PC-3 (cell line): ENCODE measurements at regions not wholly inside any gene's neighbourhood (a gene's known extent, or its start where the extent isn't known, plus 50 kb on each side); places are given as distances from the start of the nearest gene placed in this dataset.

Experiments used
- ATAC-seq: fragments of 200-7000 bp; cut with Tn5 transposase; 2 replicates; pipeline ENCODE4 v1.9.1; 2020; ENCODE audit warnings: mild to moderate bottlenecking, moderate library complexity
- BruUV-seq: library from RNA; stranded (reverse); fragments of 400-500 nt; replicated peaks from 2 replicates; lab custom pipeline; 2021; lab: Mats Ljungman, UMichigan
- CTCF ChIA-PET: fragments of 300-600 bp; sonication (Branson Sonifier 250); formaldehyde crosslinking; loops from one replicate; lab custom pipeline; 2022; ENCODE audit warnings: antibody characterized with exemption; lab: Charles Lee
- POLR2A ChIA-PET: fragments of 300-600 bp; sonication (Branson Sonifier 250); formaldehyde crosslinking; loops from one replicate; lab custom pipeline; 2022; ENCODE audit warnings: antibody characterized with exemption; ENCODE audit not compliant: unreplicated experiment; lab: Charles Lee
- DNase-seq: peaks from one replicate; pipeline ENCODE4 v3.0.0-alpha.2; 2015
- H2AFZ ChIP-seq: fragments of 300-600 bp; sonication (generic); 2 replicates; pipeline ENCODE4 v1.6.0; 2016; ENCODE audit warnings: antibody characterized with exemption, low read length
- H3F3A ChIP-seq: fragments of 300-600 bp; sonication (generic); one replicate; pipeline ENCODE4 v1.6.0; 2017; ENCODE audit warnings: antibody characterized with exemption, low read length, control low read depth, mild to moderate bottlenecking; ENCODE audit not compliant: unreplicated experiment
- H3K27ac ChIP-seq: fragments of 300-600 bp; sonication (generic); 2 replicates; pipeline ENCODE4 v1.5.1; 2016; ENCODE audit warnings: mild to moderate bottlenecking, low read length
- H3K27me3 ChIP-seq: fragments of 300-600 bp; sonication (generic); 2 replicates; pipeline ENCODE4 v1.6.1; 2016; ENCODE audit warnings: low read length, mixed read lengths
- H3K36me3 ChIP-seq: fragments of 300-600 bp; sonication (generic); 2 replicates; pipeline ENCODE4 v1.6.1; 2016; ENCODE audit warnings: low read depth, mixed run types, low read length, mixed read lengths
- H3K4me1 ChIP-seq: fragments of 300-600 bp; sonication (generic); 2 replicates; pipeline ENCODE4 v1.5.1; 2016; ENCODE audit warnings: low read length; ENCODE audit not compliant: insufficient read depth
- H3K4me2 ChIP-seq: fragments of 300-600 bp; sonication (generic); 2 replicates; pipeline ENCODE4 v1.6.0; 2016; ENCODE audit warnings: low read length
- H3K4me3 ChIP-seq: fragments of 300-600 bp; sonication (generic); 2 replicates; pipeline ENCODE4 v1.5.1; 2016; ENCODE audit warnings: mild to moderate bottlenecking, low read length, mixed read lengths
- H3K79me2 ChIP-seq: fragments of 300-600 bp; sonication (generic); 2 replicates; pipeline ENCODE4 v1.6.1; 2017; ENCODE audit warnings: low read length, mixed read lengths
- H3K9ac ChIP-seq: fragments of 300-600 bp; sonication (generic); 2 replicates; pipeline ENCODE4 v1.6.0; 2016; ENCODE audit warnings: mild to moderate bottlenecking, low read length
- H3K9me2 ChIP-seq: fragments of 300-600 bp; sonication (generic); replicated peaks from 2 replicates; pipeline ENCODE4 v1.6.1; 2016; ENCODE audit warnings: mixed run types, low read length, mixed read lengths
- H3K9me3 ChIP-seq: fragments of 300-600 bp; sonication (generic); 2 replicates; pipeline ENCODE4 v1.6.1; 2016; ENCODE audit warnings: low read length, mixed read lengths
- H4K20me1 ChIP-seq: fragments of 300-600 bp; sonication (generic); 2 replicates; pipeline ENCODE4 v1.6.1; 2016; ENCODE audit warnings: low read length, mixed read lengths
- EZH2 ChIP-seq: fragments of 300-600 bp; sonication (generic); IDR thresholded peaks from one replicate; pipeline ENCODE4 v1.6.1; 2017; ENCODE audit warnings: antibody characterized with exemption, mild to moderate bottlenecking, low read length; ENCODE audit not compliant: unreplicated experiment
- EZH2phosphoT487 ChIP-seq: fragments of 300-600 bp; sonication (generic); IDR thresholded peaks from 2 replicates; pipeline ENCODE4 v1.6.1; 2018; ENCODE audit warnings: mild to moderate bottlenecking, antibody characterized with exemption, low read length, borderline replicate concordance
- intact Hi-C: fragments of 100-400 bp; cut with micrococcal nuclease; formaldehyde crosslinking; loops from 2 replicates; pipeline ENCODE4 v1.9.0; 2023
- TF ChIP-seq, protein P1 (sequence below): fragments of 300-600 bp; sonication (generic); conservative IDR thresholded peaks from 2 replicates; pipeline ENCODE4 v1.5.1; 2017; ENCODE audit warnings: antibody characterized with exemption, low read depth, mild to moderate bottlenecking, low read length

DNA sequence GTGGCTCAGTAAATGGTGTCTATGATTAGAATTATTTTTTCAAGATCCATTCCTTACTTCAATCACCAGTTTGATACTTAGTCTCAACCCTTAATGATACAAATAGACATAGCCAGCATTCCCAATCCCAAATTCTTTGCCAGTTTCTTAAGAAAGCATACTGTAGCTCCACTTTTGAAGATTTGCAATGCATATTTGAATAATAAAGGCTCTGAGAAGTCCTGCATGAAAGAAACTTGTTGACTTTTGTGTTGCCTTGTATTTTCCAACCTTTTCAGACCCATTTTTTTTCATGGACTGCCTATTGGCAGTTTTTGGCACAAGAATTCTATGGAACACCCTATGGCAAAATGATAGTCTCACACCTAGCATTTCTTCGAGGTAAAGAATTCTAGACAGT is 215.6 kb upstream of the CHD6 start:
- Histone ChIP-seq H3K4me3 (no peak overlapping the region), H3K9ac (no peak overlapping the region), H4K20me1 (no peaks in the 10 kb centered on the region), H3K27me3 (peaks cover 11% of the 10 kb centered on the region; the same call in 1 of the 2 replicates), H3K9me3 (no peaks in the 10 kb centered on the region), H3F3A (no peaks in the 10 kb centered on the region), H2AFZ (no peak overlapping the region), H3K27ac (no peak overlapping the region), H3K36me3 (no peaks in the 10 kb centered on the region), H3K4me1 (no peaks in the 10 kb centered on the region), H3K4me2 (no peak overlapping the region), H3K79me2 (no peaks in the 10 kb centered on the region), H3K9me2 (no peaks in the 10 kb centered on the region)
- POLR2A ChIA-PET: interaction anchor here (0.8 kb wide), 1 partner anchor 136 kb away, joined by 7 read pairs; no protein-coding TSS in a partner anchor
- CTCF ChIA-PET: no interaction called here
- BruUV-seq: no TSS peak
- DNase-seq: no peak
- ATAC-seq: no peak
- intact Hi-C loops: no loop called here
- TF ChIP-seq EZH2: no peak

DNA sequence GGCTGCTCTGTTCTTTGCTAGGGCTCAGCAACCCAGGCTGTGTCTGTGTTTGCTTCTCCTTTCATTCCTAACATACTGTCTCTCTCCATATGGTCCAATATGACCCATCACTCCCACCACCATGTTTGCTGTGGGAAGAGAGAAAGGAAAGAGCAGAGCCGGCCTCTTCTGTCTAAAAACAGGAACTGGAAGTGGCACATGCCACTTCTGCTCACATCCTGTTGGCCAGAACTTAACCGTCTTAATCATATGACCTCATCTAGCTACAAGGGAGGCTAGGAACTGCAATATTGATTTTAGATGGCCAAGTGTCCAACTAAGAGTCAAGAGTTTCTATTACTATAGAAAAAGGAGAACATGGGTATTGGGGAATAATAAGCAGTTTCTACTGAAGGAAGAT is 212.5 kb upstream of the CHD6 start:
- intact Hi-C loops: no loop called here
- ATAC-seq (no peak), DNase-seq (no peak)
- BruUV-seq: no TSS peak
- TF ChIP-seq EZH2 (no peak), EZH2phosphoT487 (no peak)
- TF ChIP-seq, protein P1, sequence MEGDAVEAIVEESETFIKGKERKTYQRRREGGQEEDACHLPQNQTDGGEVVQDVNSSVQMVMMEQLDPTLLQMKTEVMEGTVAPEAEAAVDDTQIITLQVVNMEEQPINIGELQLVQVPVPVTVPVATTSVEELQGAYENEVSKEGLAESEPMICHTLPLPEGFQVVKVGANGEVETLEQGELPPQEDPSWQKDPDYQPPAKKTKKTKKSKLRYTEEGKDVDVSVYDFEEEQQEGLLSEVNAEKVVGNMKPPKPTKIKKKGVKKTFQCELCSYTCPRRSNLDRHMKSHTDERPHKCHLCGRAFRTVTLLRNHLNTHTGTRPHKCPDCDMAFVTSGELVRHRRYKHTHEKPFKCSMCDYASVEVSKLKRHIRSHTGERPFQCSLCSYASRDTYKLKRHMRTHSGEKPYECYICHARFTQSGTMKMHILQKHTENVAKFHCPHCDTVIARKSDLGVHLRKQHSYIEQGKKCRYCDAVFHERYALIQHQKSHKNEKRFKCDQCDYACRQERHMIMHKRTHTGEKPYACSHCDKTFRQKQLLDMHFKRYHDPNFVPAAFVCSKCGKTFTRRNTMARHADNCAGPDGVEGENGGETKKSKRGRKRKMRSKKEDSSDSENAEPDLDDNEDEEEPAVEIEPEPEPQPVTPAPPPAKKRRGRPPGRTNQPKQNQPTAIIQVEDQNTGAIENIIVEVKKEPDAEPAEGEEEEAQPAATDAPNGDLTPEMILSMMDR: no peak
- Histone ChIP-seq H3K27ac (no peak overlapping the region), H3K27me3 (peaks cover 30% of the 10 kb centered on the region), H3K79me2 (no peaks in the 10 kb centered on the region), H3F3A (no peaks in the 10 kb centered on the region), H3K9ac (no peak overlapping the region), H3K9me3 (no peaks in the 10 kb centered on the region), H4K20me1 (no peaks in the 10 kb centered on the region), H2AFZ (no peak overlapping the region), H3K36me3 (no peaks in the 10 kb centered on the region), H3K4me2 (no peak overlapping the region), H3K9me2 (no peaks in the 10 kb centered on the region), H3K4me1 (no peaks in the 10 kb centered on the region), H3K4me3 (no peak overlapping the region)
- CTCF ChIA-PET: no interaction called here
- POLR2A ChIA-PET: no interaction called here

DNA sequence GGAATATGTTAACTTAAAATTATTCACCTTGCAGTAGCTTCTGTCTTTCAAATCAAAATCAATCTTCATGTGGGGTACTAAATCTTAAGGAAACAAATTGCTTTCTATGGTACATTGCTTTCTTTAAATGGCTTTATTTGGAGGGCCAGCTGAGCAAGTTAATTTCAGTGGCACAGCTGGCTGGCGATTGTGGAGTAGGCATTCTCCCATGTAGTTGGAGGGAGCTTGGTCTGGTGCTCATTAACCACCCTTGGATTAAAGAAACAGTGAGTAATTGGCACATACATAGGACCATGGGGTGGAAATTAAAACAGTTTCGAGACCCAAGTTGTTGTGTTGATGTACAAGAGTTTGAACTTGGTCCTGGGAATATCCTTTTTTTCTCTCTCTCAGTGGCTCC is 201.3 kb upstream of the CHD6 start:
- Histone ChIP-seq H3K9me3 (no peaks in the 10 kb centered on the region), H3K79me2 (no peaks in the 10 kb centered on the region), H3K9ac (no peak overlapping the region), H3K4me1 (no peaks in the 10 kb centered on the region), H4K20me1 (no peaks in the 10 kb centered on the region), H3K4me3 (no peak overlapping the region), H3K27me3 (0 out of 2 replicates have a peak, but pooled peaks cover 6% of the 10 kb centered on the region), H3K36me3 (no peaks in the 10 kb centered on the region), H3K4me2 (no peak overlapping the region), H3K27ac (no peak overlapping the region), H3K9me2 (no peaks in the 10 kb centered on the region), H3F3A (no peaks in the 10 kb centered on the region), H2AFZ (no peak overlapping the region)
- BruUV-seq: no TSS peak
- intact Hi-C loops: no loop called here
- ChIA-PET POLR2A (no interaction called here), CTCF (interaction anchor here (0.6 kb wide), 1 partner anchor 1239 kb away, joined by 3 read pairs; no protein-coding TSS in a partner anchor)
- ATAC-seq: no peak
- TF ChIP-seq EZH2phosphoT487 (no peak), EZH2 (no peak)
- TF ChIP-seq, protein P1: no peak
- DNase-seq: no peak
